ENCODE measurements at regions not wholly inside any gene's neighbourhood (a gene's known extent, or its start where the extent isn't known, plus 50 kb on each side); places are given as distances from the start of the nearest gene placed in this dataset.

DNA sequence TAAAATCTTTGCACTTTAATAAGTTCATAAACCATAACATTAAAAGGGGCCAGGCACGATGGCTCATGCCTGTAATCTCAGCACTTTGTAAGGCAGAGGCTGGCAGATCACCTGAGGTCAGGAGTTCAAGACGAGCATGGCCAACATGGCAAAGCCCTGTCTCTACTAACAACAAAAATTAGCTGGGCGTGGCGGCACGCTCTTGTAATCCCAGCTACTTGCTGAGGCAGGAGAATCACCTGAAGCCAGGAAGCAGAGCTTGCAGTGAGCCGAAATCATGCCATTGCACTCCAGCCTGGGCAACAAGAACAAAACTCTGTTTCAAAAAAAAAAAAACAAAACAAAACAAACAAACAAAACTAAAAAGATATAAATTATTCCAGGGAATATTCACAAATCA is 595.2 kb upstream of the LCORL start:
- TF ChIP-seq POLR2AphosphoS5 (IDR thresholded peaks at IDR 0.05), result no peak
- TF ChIP-seq, protein P1, sequence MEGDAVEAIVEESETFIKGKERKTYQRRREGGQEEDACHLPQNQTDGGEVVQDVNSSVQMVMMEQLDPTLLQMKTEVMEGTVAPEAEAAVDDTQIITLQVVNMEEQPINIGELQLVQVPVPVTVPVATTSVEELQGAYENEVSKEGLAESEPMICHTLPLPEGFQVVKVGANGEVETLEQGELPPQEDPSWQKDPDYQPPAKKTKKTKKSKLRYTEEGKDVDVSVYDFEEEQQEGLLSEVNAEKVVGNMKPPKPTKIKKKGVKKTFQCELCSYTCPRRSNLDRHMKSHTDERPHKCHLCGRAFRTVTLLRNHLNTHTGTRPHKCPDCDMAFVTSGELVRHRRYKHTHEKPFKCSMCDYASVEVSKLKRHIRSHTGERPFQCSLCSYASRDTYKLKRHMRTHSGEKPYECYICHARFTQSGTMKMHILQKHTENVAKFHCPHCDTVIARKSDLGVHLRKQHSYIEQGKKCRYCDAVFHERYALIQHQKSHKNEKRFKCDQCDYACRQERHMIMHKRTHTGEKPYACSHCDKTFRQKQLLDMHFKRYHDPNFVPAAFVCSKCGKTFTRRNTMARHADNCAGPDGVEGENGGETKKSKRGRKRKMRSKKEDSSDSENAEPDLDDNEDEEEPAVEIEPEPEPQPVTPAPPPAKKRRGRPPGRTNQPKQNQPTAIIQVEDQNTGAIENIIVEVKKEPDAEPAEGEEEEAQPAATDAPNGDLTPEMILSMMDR (IDR thresholded peaks at IDR 0.05), result no peak
- TF ChIP-seq EP300 (IDR thresholded peaks at IDR 0.05), result no peak
- no peak for TF ChIP-seq POLR2A (IDR thresholded peaks at IDR 0.05)
